HG02571 (cell line): ENCODE measurements at regions not wholly inside any gene's neighbourhood (a gene's known extent, or its start where the extent isn't known, plus 50 kb on each side); places are given as distances from the start of the nearest gene placed in this dataset.
"Not testable (repeated sequence)": the region's sequence is repeated elsewhere in the genome, so short reads cannot be mapped to it uniquely, and the experiment has no call there.

Source experiments
- ATAC-seq: cut with Tn5 transposase; IDR thresholded peaks from one replicate; pipeline ENCODE4 v1.9.1; 2021; ENCODE audit warnings: mild to moderate bottlenecking, moderate library complexity; ENCODE audit not compliant: unreplicated experiment

DNA sequence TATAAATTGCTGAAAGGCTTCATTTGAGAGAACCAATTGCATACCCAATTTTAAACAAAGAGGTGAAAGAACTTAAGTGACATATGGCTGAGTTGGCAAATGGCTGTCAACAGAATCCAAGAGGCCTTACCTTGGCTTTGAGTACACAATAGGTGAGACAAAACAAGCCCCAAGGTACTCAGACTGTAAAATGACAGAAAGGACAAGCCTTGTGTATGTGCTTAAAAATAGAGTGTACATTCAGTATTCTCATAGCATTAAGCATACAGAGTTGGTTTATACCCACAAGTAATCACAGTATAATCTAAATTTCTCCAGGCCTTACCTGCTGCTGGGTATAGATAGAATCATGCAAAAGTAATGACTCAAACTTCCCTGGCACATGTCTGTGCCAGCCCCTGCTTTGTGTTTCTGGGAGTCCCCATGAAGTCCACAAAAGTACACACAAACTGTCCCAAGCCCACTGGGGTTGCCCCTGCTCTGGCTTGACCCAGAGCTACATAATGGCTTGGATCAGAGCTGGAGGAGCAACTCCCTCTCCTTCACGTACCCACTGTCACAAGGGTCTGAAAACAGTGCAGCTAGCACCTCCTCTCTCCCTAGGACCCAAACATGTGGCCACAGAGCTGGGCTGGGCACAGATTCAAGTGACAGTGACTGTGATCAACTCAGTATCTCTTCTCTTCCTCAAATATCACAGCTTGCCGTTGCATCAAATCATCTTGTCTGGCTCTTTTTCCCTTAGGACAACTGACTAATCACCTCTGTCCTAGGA lies 250.8 kb downstream of the ENC1 start:
- ATAC-seq = no peak

DNA sequence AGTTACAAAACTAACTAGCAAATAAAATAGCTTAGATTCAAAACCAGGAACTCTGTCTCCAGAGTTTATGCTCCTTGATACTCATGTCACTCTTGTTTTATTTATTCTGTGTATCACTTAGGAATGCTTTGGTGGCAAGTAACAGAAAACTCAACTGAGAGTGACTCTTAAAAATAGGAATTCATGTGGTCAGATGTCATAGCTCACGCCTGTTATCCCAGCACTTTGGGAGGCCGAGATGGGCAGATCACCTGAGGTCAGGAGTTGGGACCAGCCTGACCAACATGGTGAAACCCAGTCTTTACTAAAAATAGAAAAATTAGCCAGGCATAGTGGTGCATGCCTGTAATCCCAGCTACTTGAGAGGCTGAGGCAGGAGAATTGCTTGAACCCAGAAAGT lies 252.1 kb downstream of the ENC1 start:
- not testable (repeated sequence) for ATAC-seq

DNA sequence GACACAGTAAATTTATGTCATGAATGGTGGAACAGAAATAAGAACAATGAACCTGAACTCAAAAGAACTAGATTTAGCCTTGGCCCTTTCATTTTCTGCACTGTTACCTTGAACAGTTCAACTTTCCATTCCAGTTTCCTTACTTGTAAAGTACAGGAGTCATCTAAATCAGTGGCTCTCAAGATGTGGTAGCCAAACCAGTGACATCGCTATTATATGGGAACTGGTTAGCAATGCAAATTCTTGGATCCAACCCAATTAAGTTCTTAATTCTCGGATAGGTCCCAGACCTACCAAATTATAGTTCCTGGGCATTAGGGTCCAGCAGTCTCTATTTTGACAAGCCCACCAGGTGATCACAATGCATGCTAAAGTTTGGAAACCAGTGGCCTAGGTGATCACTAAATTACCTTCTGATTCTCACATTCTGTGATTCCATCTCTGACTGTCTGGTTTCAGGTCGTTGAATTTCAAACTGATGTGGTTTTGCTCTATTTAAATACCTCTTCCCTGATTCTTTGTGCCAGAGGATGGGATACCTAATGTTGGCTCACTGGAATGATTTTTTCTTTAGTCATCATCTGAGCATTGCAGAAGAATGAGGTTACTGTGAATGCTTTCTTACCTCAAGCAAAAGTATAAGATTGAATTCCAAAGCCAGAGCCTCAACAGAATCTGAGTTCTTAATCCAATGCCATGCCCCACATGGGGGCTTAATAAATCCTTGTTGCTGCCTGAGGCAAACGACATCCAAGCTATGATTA lies 253.8 kb downstream of the ENC1 start:
- no peak for ATAC-seq

DNA sequence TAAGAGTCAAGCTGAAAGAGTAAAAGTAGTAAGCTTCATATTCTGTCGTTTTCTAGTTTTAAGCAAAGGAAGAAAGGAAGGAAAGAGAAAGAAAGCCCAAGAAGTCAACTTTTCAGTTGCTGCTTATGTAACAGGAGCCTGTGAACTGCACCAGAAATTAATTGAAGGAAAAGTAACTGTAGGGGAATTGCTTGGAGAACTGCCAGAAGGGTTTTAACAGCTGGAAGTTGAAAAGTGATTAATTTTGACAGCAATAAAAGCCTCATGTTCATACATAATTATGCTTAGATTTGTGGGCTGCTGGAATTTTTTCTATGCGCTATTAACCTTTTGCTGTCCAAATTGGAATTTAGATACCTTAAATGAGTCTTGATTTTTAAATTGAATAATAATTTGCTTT lies 255.7 kb downstream of the ENC1 start:
- no peak for ATAC-seq

DNA sequence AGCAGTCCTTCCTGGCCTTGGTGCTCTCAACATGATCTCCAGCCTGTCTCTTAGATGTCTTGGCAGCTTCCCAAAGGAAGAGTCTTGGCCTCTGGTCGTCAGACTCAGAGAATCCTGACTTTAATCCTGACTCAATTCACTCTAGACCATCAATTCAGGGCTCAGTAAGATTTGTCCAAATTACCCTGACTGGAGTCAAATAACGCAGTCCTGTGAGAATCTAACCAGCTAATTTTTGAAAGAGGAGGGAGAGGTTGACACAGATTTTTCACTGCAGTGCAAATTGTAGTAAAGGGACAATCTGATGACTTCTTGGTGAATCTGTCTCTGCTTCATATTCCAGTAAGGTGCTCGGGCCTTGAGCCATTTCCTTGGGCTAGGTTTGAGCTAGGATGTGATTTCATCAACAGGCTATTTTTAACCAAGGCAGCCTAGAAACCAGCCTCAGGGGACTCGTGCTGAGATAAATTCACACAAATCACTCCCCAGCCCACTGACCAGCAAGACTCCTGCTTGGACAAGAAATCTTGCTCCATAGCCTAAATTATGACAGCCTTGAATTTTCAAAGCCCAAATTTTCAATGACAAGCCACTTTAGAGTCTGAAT lies 257.4 kb downstream of the ENC1 start:
- no peak for ATAC-seq

DNA sequence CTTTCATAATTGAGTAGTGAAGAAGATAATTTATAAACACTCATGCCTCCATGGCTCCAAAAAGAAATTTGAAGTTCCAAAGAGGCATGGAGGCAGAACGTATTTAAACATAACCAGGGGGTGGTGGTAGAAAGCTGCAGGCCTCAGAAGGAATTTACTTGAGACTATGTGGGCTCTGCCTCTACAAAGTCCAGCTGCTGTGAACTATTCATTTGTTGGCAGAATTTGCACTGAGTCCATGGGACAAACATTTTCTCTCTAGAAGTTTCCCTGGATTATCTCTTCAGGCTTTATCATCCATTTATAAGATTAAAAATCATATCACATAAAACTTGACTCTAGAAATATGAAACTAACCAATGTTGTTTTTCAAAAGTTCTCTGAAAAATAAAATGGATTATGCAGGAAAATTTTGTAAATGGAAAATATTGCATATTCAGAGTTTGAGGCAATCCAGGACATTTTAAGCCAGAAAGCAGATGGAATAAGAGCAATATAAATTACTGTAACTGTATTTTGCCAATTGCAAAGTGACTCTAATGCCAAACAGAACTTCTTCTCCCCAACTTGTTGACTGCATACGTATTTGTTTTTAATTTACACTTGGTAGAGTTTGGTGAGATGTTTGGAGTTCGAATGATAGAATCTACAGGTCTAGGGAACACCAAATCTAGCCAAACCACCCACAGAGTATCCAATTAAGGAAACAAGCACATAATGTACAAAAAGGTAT lies 258.2 kb downstream of the ENC1 start:
- ATAC-seq = no peak

DNA sequence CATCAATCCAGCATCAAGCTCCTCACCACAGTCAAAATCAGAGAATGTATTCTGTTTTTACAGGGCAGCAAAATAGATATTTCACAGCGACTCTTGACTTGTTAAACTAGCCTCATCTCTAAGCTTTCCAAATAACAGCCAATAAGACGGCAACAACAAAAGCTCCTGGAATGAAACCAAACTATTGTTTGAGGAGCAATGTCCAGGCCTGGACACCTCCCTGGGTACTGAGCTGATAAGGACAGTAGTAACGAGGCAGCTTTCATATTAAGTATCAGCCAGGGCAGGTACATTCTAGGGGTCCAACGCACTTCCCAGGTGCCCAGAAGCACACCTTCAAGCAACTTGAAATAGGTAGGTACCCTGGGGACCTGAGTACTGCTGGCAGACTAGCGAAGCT lies 260.3 kb downstream of the ENC1 start:
- ATAC-seq = no peak

DNA sequence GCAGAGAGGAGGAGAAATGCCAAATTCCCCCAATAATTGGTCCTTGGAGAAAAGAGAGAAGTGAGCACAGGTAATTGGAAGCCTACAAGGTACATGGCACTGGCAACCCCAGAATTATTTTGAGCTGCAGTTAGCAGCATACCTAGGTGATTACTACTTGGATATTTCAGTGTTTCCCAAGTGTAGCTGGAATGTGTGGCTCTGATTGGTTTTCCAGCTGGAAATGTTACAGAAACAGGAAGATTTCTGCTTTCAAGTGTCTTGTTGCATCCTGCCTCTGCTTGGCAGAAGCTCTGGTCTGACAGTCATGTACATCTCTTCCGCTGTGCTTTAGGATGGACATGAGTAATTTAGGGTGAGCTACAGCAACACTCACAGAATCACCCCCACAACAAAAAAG lies 262.1 kb downstream of the ENC1 start:
- ATAC-seq = no peak

DNA sequence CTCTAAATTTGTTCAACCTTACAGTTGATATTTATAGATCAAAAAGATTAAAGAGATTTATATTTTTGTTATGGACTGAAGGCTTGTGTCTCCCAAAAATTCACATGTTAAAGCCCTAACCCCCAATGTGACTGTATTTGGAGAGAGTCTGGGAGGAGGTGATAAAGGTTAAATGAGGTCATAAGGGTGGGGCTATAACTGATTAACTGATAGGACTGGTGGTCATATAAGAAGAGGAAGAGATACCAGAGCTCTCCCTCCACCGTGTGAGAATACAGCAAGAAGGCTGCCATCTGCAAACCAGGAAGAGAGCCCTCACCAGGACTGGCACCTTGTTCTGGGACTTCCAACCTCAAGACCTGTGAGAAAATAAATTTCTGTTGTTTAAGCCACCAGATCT lies 264.3 kb downstream of the ENC1 start:
- ATAC-seq = no peak

DNA sequence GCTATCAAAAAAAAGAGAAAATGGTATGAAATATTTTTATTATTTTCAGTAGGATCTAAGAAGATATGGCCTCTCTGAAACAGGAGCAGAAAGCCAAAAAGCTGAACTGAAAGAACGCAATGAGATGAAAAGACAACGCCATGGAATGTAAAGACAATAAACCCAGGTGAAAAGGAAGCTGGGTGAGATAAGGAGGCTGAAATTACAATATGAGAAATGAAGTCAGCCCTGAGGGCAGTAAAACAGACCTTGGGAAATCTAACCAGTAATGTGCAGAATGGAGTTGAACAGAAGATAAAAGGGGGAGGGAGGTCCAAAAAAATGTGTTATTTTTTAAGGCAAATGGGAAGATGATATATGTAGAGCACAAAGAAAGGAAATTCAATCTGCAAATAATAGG lies 265.3 kb downstream of the ENC1 start:
- no peak for ATAC-seq

DNA sequence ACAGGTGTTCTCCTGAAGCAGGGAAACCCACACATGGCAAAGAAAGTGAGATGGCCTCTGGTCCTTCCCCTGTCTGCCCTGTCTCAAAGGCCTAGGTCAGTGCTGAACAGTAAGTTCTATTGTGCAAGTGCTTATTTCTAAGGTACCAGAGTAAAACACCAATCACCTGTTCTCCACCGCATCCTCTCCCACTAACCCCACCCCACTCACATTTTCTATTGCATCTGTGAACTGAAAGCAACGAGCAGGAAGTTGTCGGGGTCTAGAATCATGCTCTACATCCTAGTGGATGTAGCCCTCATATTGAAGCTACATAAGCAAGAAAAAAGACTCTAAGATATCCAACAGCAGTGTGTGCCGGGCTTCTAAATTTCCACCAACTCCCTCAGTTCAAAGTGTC lies 265.9 kb downstream of the ENC1 start:
- no peak for ATAC-seq

DNA sequence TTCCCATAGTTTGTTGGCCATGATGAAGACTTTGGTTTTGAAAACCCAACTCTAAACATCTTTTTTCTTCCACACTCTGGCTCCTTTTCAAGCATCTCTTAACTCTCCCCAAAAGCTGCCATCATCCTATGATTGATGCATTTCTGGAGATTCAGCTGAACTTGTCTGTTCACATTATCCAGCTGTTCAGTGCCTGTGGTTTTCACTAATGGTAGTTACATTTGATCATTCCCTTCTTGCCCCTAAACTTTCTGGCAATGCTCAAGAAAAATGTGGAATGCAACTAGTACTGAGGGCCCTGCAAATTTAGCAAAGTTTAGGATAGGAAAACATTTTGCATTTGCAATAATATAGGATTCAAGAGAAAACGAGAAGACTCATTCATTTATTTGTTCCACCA lies 267.5 kb downstream of the ENC1 start:
- no peak for ATAC-seq

DNA sequence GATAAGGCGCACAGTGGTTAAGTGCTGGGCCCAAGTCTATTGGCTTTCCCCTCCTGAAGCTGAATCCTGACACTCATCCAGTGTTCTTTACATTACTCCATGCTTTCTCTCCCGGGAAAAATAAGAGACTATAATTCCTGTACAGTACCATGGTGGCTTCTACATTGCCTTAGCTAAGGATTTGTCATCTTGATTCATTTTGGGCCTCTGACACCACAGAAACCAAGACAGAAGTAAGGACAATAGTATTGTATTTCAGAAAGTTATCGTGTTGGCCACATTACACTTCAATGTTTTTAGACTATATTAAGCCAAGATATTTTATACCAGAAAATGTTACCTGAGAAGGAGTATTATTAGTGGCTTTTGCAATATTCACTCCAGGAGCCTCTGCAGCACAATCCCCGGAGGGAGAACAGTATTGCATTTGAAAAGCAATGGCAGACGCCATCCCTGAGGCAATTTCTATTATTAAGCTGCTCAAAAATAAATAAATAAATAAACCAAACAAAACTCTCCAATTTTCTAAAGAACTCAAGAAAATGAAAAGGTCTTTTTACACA lies 267.9 kb downstream of the ENC1 start:
- no peak for ATAC-seq

DNA sequence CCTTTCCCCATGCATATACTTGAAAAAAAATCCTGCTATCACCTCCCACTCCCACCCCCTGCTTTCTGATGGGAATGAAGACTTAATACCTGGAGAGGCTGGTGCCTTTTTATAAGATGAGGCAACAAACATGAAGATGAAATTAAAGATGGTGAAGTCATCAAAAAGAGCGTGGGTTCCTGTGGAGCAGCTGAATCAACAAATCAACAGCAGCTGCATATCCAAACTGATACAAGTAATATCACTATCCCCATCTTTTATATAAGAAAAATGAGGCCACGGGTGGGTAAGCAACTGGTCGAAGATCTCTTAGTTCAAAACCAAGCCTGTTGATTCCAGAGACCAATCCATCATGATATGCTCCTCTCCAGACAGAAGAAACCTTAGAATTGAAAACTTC lies 268.5 kb downstream of the ENC1 start:
- no peak for ATAC-seq

DNA sequence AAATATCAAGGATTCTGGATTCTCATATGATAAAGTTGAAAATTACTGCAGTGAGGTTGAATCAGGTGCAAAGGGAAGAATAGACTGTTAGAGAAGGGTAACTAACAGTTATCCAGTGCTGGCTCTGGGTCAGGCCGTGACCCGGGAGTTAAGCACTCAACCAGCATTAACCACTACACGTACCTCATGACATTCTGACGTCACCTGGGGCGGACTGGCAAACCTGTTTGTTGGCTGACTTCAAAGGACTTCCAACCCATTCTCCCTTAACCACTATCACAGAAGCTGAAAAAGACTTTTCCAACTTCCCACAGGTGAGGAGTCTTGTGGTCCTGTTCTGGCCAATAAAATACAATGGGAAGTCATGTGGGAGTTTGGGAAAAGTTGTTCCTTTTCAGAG lies 268.9 kb downstream of the ENC1 start:
- ATAC-seq = no peak

DNA sequence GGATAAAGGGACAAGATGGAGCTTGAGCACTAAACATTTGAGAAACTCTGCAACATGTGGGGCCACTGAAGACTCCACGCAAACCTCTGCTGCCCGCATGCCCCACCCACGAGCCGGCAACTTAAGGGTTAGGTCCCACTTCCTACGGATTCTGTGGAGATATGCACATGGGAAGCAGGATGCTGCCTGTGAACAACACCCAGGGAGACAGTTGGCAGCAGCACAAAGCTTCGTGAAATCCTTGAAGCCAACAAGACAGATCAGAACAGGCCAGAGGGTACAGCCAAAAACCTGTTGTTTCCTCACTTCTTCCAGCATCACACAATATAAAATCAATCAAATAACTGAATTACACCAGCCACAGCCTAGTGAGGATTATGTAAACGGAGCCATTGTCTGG lies 270.4 kb downstream of the ENC1 start:
- ATAC-seq = no peak

DNA sequence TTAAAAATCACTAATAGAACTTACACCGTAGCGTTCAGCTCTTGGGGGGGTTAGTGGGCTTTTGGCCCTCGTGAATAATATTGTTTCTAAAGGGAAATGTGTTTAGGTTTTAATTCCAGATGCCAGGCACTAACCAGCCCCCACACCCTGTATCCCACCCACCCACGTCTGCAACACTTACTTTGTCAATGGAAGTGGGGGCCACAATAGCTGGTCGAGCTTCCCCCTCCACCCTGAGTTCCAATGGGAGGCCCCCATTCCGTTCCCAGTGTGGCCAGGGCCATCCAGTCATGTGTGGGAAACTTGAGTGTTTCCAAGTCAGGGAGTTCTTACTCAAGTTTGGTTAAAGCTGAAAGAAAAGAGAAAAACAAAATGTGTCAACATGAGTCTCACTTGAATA lies 271.4 kb downstream of the ENC1 start:
- no peak for ATAC-seq

DNA sequence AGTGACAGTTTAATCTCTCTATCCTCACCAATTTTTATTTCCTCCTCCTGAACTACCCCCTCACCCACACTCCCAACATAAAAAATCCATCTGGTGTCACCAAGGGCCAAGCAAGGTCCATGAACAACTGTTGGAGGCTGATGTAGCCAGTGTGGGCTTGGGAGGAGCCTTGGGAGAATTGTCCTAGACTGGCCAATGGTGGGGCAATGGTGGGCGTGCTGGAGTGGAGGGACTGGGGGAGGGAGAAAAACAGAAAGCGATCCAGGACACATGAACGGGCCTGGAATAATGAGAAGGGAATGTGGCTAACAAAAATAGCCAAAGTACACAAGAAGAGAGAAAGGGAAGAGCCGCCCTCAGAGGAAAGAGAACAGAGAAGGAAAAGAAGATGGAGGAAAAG lies 272.6 kb downstream of the ENC1 start:
- ATAC-seq = no peak

DNA sequence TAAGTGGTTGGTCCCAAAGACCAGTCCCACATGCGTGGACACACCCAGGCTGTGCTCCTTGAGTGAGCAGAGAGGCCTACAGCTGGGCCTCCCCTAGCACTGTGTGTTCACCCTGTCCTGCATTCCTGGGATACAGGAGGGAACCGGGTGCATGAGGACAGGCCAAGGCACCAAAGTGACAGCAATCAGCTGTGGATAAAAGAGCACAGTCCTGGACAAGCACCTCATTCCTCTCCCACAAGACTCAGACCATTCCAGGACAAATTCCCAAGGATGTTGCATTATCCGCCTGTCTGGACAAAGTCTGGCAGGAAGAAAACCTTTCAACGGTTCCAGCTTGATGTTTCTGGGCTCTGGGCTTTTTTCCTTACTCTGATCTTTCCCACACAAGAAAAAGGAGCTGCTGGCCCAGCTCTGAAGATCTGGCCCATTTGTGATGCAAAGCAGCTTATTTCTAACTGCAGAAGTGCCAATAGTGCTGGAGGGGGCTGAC lies 273.2 kb downstream of the ENC1 start:
- no peak for ATAC-seq

DNA sequence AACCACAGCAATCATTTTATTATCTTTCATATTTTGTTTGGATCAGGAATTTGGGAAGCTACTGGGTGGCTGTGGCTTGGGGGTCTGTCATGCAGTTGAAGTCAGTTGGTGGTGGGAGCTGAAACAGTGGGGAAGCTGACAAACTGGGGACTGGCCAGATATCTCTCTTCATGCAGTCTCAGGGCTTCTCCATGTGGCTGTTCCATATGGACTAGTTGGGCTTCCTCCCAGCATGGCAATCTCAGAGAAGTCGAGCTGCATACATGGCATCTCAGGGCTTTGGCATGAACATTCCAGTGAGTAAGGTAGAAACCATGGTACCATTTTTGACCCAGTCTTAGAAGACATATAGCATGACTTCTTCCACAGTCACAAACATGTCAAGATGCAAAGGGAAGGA lies 274.8 kb downstream of the ENC1 start:
- ATAC-seq = no peak

DNA sequence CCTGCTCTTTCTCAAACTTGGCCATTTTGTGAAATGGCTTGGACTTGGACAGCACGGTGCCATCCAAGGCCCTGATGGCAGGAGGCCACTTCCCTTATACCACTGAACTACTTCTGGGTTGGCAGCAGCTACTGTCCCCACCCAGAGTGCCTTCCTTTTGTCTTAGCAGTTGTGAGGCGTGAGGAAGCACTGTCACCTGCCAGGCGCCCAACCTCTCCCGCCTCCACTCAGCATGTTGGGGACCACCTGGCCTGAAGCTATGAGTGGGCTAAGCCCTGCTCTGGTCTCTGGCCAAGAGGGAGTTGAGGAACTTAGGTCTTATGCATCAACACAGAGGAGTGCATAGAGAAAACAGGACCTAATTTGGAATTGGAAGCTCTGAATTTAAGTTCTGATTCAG lies 276.0 kb downstream of the ENC1 start:
- no peak for ATAC-seq
